Glomerular visceral epithelial cell (primary cell): ENCODE measurements at regions not wholly inside any gene's neighbourhood (a gene's known extent, or its start where the extent isn't known, plus 50 kb on each side); places are given as distances from the start of the nearest gene placed in this dataset.

ENCODE experiments used
- DNase-seq: peaks from one replicate; pipeline ENCODE4 v3.0.0-alpha.2; 2016; ENCODE audit errors: extremely low spot score

DNA sequence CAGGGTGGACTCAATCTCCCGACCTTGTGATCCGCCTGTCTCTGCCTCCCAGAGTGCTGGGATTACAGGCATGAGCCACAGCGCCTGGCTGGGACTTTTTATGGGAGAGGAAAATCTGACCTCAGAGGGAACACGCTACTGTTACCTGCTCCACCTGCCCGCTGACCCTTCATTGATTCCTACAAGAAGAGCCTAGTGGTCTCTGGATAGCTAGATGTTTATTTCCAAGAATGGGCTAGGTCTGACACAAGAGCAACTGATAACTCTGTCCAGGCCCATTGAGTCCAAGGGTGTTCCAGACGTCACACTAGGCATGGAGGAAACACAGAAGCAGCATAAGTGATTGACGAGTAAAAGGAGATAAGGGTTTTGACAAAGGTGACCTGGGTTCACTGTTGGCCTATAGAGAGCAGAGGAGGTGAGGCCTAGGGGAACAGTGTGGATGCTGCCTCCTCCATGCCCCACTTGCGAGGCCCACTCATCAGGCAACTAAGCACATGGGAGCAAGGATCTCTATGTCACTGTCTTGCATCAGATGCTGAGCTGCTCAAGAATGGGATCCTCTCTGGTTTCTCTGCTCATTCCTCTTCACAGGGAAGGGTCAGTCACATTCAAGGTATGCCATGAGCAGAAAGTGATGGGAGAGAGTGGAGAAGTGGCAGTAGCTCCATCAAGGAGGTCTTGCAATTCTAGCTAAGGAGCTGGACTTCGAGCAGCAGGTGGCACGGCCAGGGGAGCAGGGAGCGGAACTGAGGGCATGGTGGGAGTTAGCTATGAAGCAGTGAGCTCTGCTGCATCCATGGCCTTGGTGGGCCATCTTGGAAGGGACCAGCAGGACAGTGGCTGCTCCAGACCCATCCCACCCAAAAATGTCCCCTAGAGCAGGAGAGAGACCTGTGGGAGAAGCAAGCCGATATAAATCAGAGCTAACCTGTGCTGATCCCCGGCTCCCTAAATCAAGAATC, 145.2 kb downstream of the WSCD1 start:
- DNase-seq = no peak

GRCh38 chr17:6213859-6214258, 143.7 kb downstream of the WSCD1 start:
- no peak for DNase-seq

DNA sequence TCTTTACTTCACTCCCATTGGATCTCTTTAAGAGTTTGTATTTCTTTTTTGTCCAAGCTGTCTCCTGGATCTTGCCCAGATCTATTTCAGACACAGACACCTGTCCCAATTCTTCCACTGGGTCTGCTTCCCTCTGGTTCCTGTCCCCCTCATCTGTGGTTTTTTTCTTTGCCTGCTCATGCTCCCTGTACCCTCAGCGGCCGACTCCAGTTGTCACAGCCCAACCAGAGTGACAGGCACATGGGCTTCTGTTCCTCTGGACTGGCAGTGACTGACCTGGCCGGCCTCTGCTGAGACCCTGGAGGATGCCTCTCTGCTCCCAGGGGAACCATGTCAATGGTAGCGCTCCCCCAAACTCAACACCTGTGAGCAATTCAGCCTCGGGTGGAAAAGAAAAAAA, 142.6 kb downstream of the WSCD1 start:
- no peak for DNase-seq

DNA sequence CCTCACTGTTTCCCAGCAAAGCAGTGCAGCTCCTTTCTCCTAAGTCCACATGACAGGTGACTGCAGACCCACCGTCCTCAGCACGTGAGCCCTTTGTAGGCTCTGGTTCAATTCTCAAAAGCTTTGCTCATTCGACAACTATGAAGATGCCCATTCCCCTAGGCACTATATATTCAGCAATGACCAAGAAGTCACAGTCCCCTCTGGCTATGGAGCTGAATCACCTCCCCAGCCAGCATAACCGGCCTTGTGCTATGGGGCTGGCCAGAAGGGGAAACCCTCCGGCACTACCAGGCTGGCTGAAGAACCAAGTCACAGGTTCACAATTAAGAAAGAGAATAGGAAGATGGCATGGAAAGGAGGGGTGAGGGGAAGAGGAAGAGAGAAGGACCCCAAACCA, 139.7 kb downstream of the WSCD1 start:
- DNase-seq = no peak

DNA sequence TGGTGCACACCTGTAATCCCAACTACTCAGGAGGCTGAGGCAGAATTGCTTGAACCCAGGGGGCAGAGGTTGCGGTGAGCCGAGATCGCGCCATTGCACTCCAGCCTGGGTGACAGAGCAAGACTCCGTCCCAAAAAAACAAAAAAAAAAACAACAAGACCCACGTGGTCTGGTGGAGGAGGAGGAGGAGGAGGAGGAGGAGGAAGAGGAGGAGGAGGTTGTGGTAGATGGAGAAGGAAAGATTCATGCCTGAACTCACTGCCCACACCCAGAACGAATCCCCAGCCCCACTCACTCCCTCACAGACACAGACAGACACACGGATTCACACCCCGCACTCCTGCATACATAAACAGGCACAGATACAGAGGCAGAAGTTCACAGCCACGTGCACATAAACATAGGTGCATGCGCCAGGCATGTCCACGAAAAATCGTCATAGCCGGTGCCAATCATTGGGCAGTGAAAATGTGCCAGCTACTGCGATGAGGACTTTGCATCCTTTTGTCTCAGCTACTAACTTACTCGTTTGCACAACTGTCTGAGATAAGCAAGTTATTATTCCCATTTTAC, 138.5 kb downstream of the WSCD1 start:
- no peak for DNase-seq

- no peak for DNase-seq
Measured at GRCh38 chr17:6205525-6205924, 135.3 kb downstream of the WSCD1 start.

GRCh38 chr17:6205033-6205432, 134.9 kb downstream of the WSCD1 start:
- DNase-seq = no peak

- no peak for DNase-seq
Measured at GRCh38 chr17:6204203-6204722, 134.1 kb downstream of the WSCD1 start.

DNA sequence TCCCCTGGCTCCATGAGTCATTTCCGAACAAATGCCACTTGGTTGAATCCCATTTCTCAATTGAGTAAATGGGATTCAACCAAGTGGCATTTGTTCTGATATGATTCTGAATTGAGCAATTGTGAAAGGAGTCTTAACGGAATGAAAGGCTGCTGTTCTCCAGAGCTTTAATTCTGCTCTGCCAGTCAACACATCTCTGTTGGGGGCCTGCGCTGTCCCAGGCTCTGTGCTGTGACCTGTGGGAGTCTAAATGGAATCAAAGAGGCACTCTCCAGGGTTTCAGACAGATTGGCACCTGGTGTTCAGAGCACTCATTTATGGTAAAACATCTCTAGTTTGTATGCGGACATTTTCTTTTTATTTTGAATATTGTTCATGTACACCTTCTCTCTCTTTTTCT, 126.2 kb downstream of the WSCD1 start:
- DNase-seq = no peak

- DNase-seq = no peak
Measured at GRCh38 chr17:6195123-6195522, 124.9 kb downstream of the WSCD1 start.

DNA sequence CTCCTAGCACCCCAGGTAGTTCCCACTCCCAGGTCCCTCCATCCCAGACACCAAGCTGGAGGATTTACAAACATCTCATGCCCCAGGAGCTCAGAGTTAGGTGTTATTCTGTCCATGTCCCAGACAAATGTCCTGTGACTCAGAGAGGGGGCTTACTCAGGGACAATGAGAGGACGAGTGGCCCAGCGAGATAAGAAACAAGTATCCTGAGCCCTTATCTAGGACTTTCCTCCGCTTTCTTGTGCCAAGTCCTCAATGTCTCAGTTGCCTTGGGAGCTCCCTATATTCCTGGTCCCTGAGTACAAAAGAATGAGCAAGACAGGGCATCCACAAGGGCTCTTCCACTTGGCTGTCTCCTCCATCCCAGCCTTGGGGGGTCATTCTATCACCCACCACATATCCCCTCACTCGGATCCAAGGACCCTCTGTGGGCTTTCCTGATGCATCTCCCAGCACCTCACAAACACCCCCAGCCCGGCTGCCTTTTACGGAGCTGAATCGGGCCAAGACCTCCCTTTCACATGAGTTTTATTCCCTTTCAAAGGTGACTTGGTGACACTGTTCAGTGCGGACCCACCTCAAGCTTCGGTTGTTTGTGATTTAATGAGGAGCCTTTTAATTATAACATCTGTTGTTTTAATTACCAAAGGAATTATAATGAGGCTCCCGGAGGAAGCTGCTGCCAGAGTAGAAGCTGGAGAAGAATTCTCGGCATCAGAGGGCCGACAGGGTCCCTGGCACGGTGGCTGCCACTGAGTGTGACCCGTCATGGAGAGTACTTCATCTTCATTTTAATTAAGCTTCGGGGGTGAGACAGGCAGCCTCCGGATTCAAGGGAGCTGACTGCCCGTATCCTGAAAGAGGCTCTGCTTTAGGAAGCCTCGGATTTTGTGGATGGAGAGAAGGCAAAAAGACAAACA, 121.5 kb downstream of the WSCD1 start:
- DNase-seq = no peak

DNA sequence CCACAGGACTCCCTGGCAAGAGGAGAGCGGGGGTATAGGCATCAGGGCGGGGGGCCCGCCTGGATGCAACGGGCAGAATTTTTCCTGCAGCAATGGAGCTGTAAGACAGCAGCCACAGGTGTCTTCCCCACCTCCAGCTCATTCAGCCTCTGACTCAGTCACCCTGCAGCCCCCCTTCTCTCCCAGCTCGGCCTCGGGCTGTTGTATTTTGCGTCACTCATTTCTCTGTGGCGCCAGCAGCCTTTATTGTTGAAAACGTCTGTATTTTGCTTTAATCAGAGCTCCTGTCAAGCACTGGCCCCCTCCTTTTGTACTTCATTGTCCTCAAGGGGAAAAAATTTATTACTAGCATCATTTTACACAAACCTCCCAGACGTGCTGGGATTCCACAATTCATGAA, 117.7 kb downstream of the WSCD1 start:
- no peak for DNase-seq

- no peak for DNase-seq
Measured at GRCh38 chr17:6186998-6187397, 116.8 kb downstream of the WSCD1 start.

DNA sequence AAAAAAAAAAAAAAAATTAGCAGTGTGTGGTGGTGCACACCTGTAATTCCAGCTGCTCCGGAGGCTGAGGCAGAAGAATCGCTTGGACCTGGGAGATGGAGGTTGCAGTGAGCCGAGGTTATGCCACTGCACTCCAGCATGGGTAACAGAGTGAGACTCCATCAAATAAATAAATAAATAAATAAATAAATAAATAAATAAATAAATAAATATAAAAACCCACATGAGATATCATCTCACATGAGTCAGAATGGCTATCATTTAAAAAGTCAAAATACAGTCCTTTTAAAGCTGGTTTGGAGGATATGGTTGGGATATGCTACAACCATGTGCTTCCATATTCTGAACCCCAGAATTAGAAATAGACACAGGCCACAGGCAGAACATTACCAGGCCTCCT, 114.3 kb downstream of the WSCD1 start:
- DNase-seq = no peak

- DNase-seq = no peak
Measured at GRCh38 chr17:6179017-6179416, 108.8 kb downstream of the WSCD1 start.

GRCh38 chr17:6177941-6178694, 107.9 kb downstream of the WSCD1 start:
- DNase-seq = no peak
